ENCODE measurements at regions not wholly inside any gene's neighbourhood (a gene's known extent, or its start where the extent isn't known, plus 50 kb on each side); places are given as distances from the start of the nearest gene placed in this dataset.
"Not testable (repeated sequence)": the region's sequence is repeated elsewhere in the genome, so short reads cannot be mapped to it uniquely, and the experiment has no call there.

- TF ChIP-seq CTCF (conservative IDR thresholded peaks at IDR 0.05; ENCODE audit: low read depth, low read length): no peak
- no peak for DNase-seq (ENCODE audit: low read depth)
- no peak overlapping the region for H3K4me3 ChIP-seq (ENCODE audit: low read depth, low read length)
Observed at GRCh38 chr2:106292627-106293026, 98.5 kb upstream of the UXS1 start.

GRCh38 chr2:106288873-106289272, 94.8 kb upstream of the UXS1 start:
- no peak overlapping the region for H3K4me3 ChIP-seq (ENCODE audit: low read depth, low read length)
- TF ChIP-seq CTCF (conservative IDR thresholded peaks at IDR 0.05; ENCODE audit: low read depth, low read length): no peak
- no peak for DNase-seq (ENCODE audit: low read depth)

- no peak overlapping the region for H3K4me3 ChIP-seq (ENCODE audit: low read depth, low read length)
- TF ChIP-seq CTCF (conservative IDR thresholded peaks at IDR 0.05; ENCODE audit: low read depth, low read length): no peak
- no peak for DNase-seq (ENCODE audit: low read depth)
Observed at GRCh38 chr2:106285237-106285829, 91.2 kb upstream of the UXS1 start.

GRCh38 chr2:106284691-106285202, 90.6 kb upstream of the UXS1 start:
- no peak for DNase-seq (ENCODE audit: low read depth)
- TF ChIP-seq CTCF (conservative IDR thresholded peaks at IDR 0.05; ENCODE audit: low read depth, low read length): no peak
- no peak overlapping the region for H3K4me3 ChIP-seq (ENCODE audit: low read depth, low read length)

- no peak overlapping the region for H3K4me3 ChIP-seq (ENCODE audit: low read depth, low read length)
- no peak for TF ChIP-seq CTCF (conservative IDR thresholded peaks at IDR 0.05; ENCODE audit: low read depth, low read length)
- DNase-seq (ENCODE audit: low read depth): no peak
Observed at GRCh38 chr2:106284255-106284654, 90.2 kb upstream of the UXS1 start.

- H3K4me3 ChIP-seq (ENCODE audit: low read depth, low read length); DNase-seq (ENCODE audit: low read depth): not testable (repeated sequence)
Observed at GRCh38 chr2:106283228-106284152, 89.4 kb upstream of the UXS1 start.

GRCh38 chr2:106282462-106283170, 88.5 kb upstream of the UXS1 start:
- no peak for TF ChIP-seq CTCF (conservative IDR thresholded peaks at IDR 0.05; ENCODE audit: low read depth, low read length)
- no peak overlapping the region for H3K4me3 ChIP-seq (ENCODE audit: low read depth, low read length)
- DNase-seq (ENCODE audit: low read depth): no peak

- H3K4me3 ChIP-seq (ENCODE audit: low read depth, low read length); DNase-seq (ENCODE audit: low read depth): not testable (repeated sequence)
Observed at GRCh38 chr2:106281907-106282430, 87.9 kb upstream of the UXS1 start.
